D721Med (cell line): ENCODE measurements at regions not wholly inside any gene's neighbourhood (a gene's known extent, or its start where the extent isn't known, plus 50 kb on each side); places are given as distances from the start of the nearest gene placed in this dataset.

Source experiments
- DNase-seq: peaks from one replicate; pipeline ENCODE4 v3.0.0; 2011; ENCODE audit warnings: low spot score; ENCODE audit not compliant: insufficient read length
- FAIRE-seq: peaks from 2 replicates; lab custom pipeline; 2011; peaks lifted over from hg19 to GRCh38; lab: Jason Lieb, UNC
- TF ChIP-seq, protein P1 (sequence below): IDR thresholded peaks from 2 replicates; pipeline ENCODE4 v1.5.1; 2012; ENCODE audit warnings: mild to moderate bottlenecking, control low read depth; ENCODE audit not compliant: insufficient read depth; ENCODE audit errors: missing control alignments

GRCh38 chr13:47671776-47672175 is 329.3 kb downstream of the SUCLA2 start:
- DNase-seq (no peak), FAIRE-seq (no peak)
- TF ChIP-seq, protein P1, sequence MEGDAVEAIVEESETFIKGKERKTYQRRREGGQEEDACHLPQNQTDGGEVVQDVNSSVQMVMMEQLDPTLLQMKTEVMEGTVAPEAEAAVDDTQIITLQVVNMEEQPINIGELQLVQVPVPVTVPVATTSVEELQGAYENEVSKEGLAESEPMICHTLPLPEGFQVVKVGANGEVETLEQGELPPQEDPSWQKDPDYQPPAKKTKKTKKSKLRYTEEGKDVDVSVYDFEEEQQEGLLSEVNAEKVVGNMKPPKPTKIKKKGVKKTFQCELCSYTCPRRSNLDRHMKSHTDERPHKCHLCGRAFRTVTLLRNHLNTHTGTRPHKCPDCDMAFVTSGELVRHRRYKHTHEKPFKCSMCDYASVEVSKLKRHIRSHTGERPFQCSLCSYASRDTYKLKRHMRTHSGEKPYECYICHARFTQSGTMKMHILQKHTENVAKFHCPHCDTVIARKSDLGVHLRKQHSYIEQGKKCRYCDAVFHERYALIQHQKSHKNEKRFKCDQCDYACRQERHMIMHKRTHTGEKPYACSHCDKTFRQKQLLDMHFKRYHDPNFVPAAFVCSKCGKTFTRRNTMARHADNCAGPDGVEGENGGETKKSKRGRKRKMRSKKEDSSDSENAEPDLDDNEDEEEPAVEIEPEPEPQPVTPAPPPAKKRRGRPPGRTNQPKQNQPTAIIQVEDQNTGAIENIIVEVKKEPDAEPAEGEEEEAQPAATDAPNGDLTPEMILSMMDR, result no peak

DNA sequence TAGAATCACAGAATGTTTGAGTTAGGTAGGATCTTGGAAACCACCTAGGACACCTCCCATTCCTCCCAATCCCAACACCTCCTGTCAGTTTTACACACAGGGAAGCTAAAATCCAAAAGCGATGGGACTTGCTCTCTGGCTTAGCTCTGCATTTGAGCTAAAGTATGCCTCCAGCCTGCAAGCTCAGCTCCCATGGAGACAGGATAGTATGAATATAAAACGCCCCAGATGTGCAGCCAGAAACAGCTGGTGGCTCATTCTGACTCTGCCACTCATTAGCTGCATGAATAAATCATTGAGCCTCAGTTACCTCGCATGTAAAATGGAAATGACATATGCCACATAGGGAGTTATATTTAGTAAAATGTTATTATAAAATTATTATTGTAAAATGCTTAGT is 336.0 kb downstream of the SUCLA2 start:
- FAIRE-seq (no peak), DNase-seq (no peak)
- TF ChIP-seq, protein P1, result no peak

GRCh38 chr13:47661076-47661475 is 340.0 kb downstream of the SUCLA2 start:
- FAIRE-seq, result no peak
- TF ChIP-seq, protein P1, result no peak
- no peak for DNase-seq

DNA sequence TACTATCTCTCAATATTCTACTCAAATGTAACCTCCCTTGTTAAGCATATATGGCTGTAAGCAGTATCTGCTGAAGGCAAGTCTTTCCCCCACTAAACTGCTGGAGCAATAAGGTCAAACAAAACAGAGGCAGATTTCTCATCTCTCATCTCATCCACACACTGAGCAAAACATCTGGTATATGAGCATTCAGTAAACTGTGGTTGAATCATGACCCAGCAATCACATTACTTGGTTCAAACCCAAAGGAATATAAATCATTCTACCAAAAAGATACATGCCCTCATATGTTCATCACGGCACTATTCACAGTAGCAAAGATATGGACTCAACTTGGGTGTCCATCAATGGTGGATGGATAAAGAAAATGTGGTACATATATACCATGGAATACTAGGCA is 344.4 kb downstream of the SUCLA2 start:
- TF ChIP-seq, protein P1, result no peak
- FAIRE-seq (no peak), DNase-seq (no peak)

DNA sequence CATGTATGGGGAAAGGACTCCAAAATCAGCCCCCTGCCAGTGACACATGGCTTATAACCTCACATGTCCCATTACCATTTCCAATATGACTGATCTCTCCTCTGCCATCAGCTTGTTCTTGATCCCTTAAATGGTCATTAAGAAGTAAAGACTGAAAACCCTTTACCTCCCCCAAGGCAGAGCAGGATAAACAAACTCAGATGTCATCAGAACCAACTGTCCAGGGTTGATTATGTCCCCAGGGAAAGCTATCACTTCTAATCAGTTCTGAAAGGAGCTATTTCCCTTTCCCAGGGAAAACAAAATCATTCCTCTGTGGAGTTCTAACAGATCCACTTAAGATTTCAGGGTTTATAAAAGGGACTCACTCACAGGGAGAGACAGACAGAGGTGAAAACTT is 350.9 kb downstream of the SUCLA2 start:
- TF ChIP-seq, protein P1, result no peak
- no peak for DNase-seq
- no peak for FAIRE-seq

- FAIRE-seq (no peak), DNase-seq (no peak)
- TF ChIP-seq, protein P1, result no peak
Measured at GRCh38 chr13:47647001-47647400, 354.1 kb downstream of the SUCLA2 start.

DNA sequence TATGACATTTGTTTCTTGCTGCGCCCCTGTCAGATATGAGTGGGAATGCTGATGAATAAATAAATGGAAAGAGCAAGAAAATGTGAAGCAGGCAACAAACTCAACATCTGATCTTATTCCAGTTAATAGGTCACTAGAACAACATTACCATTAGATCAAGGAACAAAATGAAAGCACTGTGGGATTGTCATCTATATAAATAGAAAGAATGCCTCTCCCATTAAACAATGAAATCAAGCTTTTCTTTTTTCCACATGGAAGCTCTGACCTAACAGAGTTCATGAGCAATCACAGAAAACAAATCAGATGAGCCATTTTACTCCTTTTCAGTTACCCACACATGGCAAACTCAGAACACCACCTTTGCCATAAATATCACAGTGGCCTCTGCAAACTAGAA is 354.8 kb downstream of the SUCLA2 start:
- TF ChIP-seq, protein P1, result no peak
- DNase-seq (no peak), FAIRE-seq (no peak)
